Mucosa of descending colon (tissue), 3 donors: ENCODE measurements at regions not wholly inside any gene's neighbourhood (a gene's known extent, or its start where the extent isn't known, plus 50 kb on each side); places are given as distances from the start of the nearest gene placed in this dataset.

Source experiments
- ATAC-seq: fragments of 200-7000 bp; cut with Tn5 transposase; one replicate; pipeline ENCODE4 v1.9.1; 2020; ENCODE audit warnings: mild to moderate bottlenecking, moderate library complexity
- DNase-seq, 3 donors: peaks; one replicate each; pipeline ENCODE4 v3.0.0-alpha.2; 2020
- H3K36me3 ChIP-seq: fragments of 200-600 bp; one replicate; pipeline ENCODE4 v1.8.0; 2021; ENCODE audit warnings: low read depth, mild to moderate bottlenecking
- H3K4me1 ChIP-seq: fragments of 200-600 bp; one replicate; pipeline ENCODE4 v1.8.0; 2021; ENCODE audit warnings: low read depth, mild to moderate bottlenecking
- H3K4me3 ChIP-seq: fragments of 200-600 bp; one replicate; pipeline ENCODE4 v1.8.0; 2021; ENCODE audit warnings: mild to moderate bottlenecking
- H3K9me3 ChIP-seq: fragments of 200-600 bp; one replicate; pipeline ENCODE4 v1.8.0; 2021; ENCODE audit warnings: mild to moderate bottlenecking
- intact Hi-C, 2 donors: fragments of 100-400 bp; cut with DNase I in 1 of 2; cut with micrococcal nuclease in 1 of 2; formaldehyde crosslinking; loops; one replicate each; pipeline versions ENCODE4 v1.11.0 to v1.11.1; 2022; cut with DNase I, micrococcal nuclease
- TF ChIP-seq, protein P1 (sequence below): fragments of 200-600 bp; IDR thresholded peaks from one replicate; pipeline ENCODE4 v1.8.0; 2022; ENCODE audit warnings: antibody characterized with exemption, mild to moderate bottlenecking
- donor health status: DM: no; HTN: no; CAD: no; lungs with moderate emphysema.
- donor health status: DM: no; HTN: no; CAD: no.
- donor health status: DM: no; HTN: yes; CAD: no.

DNA sequence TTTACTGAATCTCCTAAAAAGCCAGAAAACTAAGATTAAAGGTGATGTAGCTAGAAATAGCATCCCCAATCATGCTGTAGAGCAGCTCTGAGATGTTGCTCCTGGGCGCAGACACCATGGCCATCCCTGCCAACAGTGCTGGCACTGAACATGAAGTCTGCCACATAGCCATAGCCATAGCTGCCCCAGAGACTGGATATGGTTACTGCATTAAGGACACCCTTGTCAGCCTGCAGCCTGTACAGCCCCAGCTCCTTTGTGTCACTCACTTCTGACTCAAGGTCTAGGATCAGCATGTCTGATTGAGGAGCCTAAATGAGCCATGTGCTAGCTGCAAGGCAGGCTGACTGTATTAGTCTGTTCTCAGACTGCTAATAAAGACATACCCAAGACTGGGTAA lies 284.6 kb downstream of the RPS24 start:
- no peak for ATAC-seq
- Histone ChIP-seq H3K36me3 (no peaks in the 10 kb centered on the region), H3K4me1 (no peaks in the 10 kb centered on the region), H3K9me3 (no peaks in the 10 kb centered on the region), H3K4me3 (no peak overlapping the region)
- intact Hi-C loops, result no loop called here
- TF ChIP-seq, protein P1, sequence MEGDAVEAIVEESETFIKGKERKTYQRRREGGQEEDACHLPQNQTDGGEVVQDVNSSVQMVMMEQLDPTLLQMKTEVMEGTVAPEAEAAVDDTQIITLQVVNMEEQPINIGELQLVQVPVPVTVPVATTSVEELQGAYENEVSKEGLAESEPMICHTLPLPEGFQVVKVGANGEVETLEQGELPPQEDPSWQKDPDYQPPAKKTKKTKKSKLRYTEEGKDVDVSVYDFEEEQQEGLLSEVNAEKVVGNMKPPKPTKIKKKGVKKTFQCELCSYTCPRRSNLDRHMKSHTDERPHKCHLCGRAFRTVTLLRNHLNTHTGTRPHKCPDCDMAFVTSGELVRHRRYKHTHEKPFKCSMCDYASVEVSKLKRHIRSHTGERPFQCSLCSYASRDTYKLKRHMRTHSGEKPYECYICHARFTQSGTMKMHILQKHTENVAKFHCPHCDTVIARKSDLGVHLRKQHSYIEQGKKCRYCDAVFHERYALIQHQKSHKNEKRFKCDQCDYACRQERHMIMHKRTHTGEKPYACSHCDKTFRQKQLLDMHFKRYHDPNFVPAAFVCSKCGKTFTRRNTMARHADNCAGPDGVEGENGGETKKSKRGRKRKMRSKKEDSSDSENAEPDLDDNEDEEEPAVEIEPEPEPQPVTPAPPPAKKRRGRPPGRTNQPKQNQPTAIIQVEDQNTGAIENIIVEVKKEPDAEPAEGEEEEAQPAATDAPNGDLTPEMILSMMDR, result no peak
- no peak for DNase-seq

DNA sequence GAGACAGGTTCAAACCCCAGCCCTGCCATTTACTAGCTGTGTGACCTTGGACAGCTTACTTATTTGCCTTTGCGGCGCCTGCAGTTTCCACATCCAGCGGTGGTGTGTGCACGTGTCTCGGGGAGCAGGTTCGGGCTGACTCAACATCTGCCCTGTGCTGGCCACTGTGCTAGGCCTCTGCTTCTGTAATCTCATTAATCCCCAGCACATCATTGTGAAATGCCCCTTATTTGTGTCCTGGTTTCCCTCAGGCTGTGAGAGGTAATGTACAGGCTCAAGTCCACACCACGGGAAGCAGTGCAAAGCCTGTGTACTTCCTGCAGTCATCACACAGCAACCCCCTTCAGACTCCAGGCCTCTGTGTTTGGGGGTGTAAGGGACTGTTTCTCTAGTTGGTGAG lies 285.7 kb downstream of the RPS24 start:
- no peaks in the 10 kb centered on the region for H3K9me3 ChIP-seq
- intact Hi-C loops, result no loop called here
- no peaks in the 10 kb centered on the region for H3K36me3 ChIP-seq
- DNase-seq (no peak), ATAC-seq (no peak)
- TF ChIP-seq, protein P1, result no peak
- H3K4me3 ChIP-seq, result no peak overlapping the region
- no peaks in the 10 kb centered on the region for H3K4me1 ChIP-seq

DNA sequence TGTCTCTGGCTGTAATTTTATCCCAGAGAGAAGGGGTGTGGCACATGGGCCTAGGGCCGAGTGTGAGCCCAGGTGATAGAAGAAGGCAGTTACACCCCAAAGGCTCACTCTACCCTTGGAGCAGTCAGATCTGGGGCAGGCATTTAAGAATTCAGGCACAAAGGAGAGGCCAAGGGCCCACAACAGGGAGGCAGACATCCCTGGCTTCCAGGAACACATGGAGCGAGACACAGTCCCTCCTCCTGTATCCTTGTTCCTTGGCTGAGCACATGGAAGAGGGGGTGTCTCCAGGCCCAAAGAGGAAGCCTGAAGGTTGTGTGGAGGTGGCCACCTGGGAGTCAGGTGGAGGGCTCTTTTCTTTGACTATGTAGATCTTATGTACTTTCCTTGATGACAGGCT lies 286.2 kb downstream of the RPS24 start:
- no peak for ATAC-seq
- no peaks in the 10 kb centered on the region for H3K9me3 ChIP-seq
- H3K4me3 ChIP-seq, result no peak overlapping the region
- H3K36me3 ChIP-seq, result no peaks in the 10 kb centered on the region
- intact Hi-C loops, result no loop called here
- H3K4me1 ChIP-seq, result no peaks in the 10 kb centered on the region
- no peak for DNase-seq
- TF ChIP-seq, protein P1, result no peak

DNA sequence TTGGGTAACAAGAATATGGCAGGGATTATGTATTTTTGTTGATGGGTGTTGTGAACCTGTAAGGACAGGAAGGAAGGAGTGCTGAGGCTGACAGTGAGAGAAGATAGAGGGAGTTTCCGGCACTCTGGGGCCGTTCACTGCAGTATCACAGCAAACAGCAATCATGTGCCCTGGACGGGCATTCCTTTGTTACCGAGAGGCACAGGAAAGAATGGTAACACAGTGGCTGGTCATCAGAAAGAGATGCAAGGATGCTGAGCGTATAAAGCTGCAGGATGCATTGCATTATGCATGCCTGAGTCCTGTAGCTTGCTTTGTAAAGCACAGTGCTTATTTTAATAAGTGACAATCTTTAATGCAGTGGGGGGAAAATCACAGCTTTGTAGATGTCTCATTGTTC lies 286.8 kb downstream of the RPS24 start:
- intact Hi-C loops, result no loop called here
- TF ChIP-seq, protein P1, result no peak
- ATAC-seq, result no peak
- no peaks in the 10 kb centered on the region for H3K4me1 ChIP-seq
- H3K4me3 ChIP-seq, result no peak overlapping the region
- DNase-seq, result no peak
- H3K36me3 ChIP-seq, result no peaks in the 10 kb centered on the region
- peaks cover 1% of the 10 kb centered on the region for H3K9me3 ChIP-seq

DNA sequence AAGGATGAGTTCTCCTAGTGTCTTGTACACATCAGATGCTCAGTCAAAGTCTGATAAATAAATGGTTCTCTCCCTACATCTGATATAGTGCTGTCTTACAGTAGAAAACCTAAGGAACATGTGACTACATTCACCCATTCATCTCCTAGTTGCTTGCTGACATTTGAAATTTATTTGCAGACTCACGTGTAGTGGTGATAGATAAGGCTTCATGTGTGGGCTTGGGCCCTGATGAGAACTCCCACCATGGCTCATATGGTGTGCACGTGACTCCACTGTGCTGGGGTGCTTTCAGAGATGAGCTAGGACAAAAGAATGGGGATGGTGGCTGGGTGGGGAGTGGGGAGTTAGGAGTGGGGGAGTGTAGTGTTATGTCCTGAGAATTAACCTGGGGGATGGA lies 287.3 kb downstream of the RPS24 start:
- intact Hi-C loops, result no loop called here
- Histone ChIP-seq H3K4me3 (no peak overlapping the region), H3K36me3 (no peaks in the 10 kb centered on the region), H3K4me1 (no peaks in the 10 kb centered on the region), H3K9me3 (peaks cover 6% of the 10 kb centered on the region)
- TF ChIP-seq, protein P1, result no peak
- no peak for DNase-seq
- no peak for ATAC-seq

DNA sequence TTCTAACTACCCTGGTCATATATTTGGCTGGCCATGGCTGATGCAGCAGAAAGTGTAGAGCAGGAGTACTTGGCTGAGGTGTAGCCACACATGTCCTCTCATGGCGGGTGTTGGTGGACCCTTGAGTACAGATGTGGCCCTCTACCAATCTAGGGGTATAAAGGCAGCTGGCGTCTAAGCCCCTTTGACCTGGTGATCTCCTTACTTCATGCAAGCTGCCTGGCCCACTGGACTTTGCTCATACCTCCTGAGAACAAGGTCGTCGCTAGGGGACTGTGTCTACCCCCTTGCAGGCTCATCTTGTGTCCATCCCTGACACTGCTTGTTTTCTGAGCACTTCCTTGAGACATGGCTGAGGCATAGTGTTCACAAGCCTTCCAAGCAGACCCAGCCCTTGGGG lies 287.8 kb downstream of the RPS24 start:
- TF ChIP-seq, protein P1, result no peak
- Histone ChIP-seq H3K9me3 (peaks cover 11% of the 10 kb centered on the region), H3K36me3 (no peaks in the 10 kb centered on the region), H3K4me3 (no peak overlapping the region), H3K4me1 (no peaks in the 10 kb centered on the region)
- intact Hi-C loops, result no loop called here
- DNase-seq, result no peak
- ATAC-seq, result no peak
